Uterus (tissue), 2 donors: ENCODE measurements at regions not wholly inside any gene's neighbourhood (a gene's known extent, or its start where the extent isn't known, plus 50 kb on each side); places are given as distances from the start of the nearest gene placed in this dataset.

Source experiments
- CTCF ChIP-seq, 4 experiments: fragments of 200-600 bp in 2 of 4; fragments of 450-650 bp in 2 of 4; sonication (generic) in 2 of 4; IDR thresholded peaks; one replicate each; pipeline ENCODE4 v1.5.1; 2016 to 2019; ENCODE audit warnings: antibody characterized with exemption in 4 of 4, mild to moderate bottlenecking in 2 of 4, moderate library complexity in 1 of 4
- POLR2A ChIP-seq, 2 donors: fragments of 450-650 bp; IDR thresholded peaks; one replicate each; pipeline ENCODE4 v1.6.1; 2016; ENCODE audit warnings: antibody characterized with exemption in 2 of 2, mild to moderate bottlenecking in 1 of 2, moderate library complexity in 1 of 2

- no peak for TF ChIP-seq CTCF (IDR thresholded peaks at IDR 0.05)
- TF ChIP-seq POLR2A (IDR thresholded peaks at IDR 0.05): no peak
Measured at GRCh38 chr6:95279616-95280015, 297.7 kb upstream of the MANEA start.
